SHP77 treated with DMSO at 0.1 percent for 48 hours (cell line): ENCODE measurements at regions not wholly inside any gene's neighbourhood (a gene's known extent, or its start where the extent isn't known, plus 50 kb on each side); places are given as distances from the start of the nearest gene placed in this dataset.
"Not testable (repeated sequence)": the region's sequence is repeated elsewhere in the genome, so short reads cannot be mapped to it uniquely, and the experiment has no call there.

Source experiments
- DNase-seq: peaks from one replicate; lab custom pipeline; 2025; lab: John Stamatoyannopoulos, UW

DNA sequence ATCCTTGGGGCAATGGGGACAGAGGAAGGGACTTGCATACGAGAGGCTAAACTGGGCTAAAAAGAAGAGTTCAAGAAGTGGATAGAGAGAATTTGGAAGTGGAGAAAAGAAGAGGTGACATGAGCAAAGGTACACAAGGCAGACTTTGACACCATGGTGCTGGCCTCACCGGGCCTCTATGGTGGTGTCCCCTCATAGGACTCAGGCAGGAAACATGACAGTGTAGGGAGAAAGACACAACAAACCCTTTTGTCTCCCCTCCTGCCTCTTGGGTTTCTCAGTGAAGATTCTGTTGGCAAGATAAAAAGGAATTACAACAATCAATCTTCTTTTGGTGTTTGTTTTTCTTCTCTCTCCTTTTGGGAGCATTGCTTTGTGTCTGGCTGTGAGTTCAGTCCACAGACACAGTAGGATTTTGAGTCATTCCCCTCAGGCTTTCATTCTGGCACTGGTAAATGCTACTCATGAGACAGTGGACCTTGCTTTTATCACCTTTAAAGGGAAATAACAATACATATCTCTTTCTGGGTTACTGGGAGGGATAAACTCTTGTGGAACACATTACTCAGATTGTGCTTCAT is 827.7 kb downstream of the TNS3 start:
- no peak for DNase-seq

DNA sequence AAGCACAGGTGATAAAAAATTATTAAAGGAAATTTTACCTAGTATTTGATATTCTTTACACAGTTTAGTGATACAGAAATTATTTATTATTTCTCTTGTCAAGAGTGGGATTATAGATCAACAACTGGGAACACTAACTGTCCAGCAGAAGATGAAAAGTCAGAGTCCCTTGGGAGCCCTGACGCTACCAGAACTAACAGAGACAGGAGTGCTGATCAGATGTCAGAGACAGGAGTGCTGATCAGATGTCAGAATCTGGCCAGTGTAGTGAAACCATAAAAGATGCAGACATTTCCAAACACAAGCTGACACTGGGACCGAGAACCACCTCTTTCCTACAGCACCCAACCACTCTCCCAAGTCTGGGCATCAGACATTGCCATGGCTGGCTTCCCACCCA is 828.2 kb downstream of the TNS3 start:
- DNase-seq = no peak

DNA sequence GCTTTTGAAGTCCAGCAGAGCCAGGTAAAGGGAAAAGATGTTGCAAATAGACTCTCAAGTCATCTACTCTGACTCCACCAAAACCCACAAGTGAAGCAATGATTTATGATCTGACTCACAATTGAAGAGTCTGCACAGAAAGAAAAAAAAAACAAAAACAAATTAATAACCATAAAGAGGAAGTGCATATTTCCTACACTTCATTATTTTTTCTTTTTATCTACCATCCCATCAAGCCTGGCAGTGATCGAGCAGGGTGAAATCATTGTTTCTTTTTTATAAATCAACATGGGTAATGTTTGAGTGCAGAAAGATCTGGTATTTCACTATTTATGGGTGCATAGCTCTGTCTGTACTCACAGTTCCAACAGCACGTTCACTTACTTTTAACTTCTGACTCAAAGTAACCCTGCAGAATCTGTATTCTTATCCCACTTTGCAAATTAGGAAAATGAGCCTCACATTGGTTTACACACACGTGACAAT is 829.0 kb downstream of the TNS3 start:
- DNase-seq = no peak

DNA sequence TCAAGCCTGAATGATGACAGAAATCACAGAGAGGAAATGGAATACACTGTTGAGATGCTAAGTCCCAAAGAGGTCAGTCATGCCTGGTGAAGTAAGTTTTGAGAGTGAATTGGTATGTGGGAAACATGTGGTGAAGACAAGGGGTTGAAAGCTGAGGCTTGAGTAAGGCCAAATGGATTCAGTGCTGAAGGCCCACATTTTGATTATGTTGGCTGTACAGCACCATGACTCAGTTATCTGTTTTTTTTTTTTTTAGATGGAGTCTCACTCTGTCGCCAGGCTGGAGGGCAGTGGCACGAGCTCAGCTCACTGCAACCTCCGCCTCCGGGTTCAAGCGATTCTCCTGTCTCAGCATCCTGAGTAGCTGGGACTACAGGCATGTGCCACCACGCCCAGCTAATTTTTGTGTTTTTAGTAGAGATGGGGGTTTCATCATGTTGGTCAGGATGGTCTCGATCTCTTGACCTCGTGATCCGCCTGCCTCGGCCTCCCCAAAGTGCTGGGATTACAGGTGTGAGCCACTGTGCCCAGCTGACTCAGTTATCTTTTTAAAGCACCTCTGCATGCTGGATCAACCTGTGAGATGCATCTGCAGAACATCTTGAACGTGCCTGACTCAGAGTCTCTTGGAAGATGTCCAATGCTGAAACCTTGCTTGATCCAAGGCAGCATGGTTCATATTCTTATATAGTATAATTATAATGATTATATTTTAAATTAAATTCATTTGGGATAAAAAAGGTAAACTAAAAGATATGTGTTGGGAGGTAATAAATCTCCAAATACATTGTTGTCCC is 829.8 kb downstream of the TNS3 start:
- not testable (repeated sequence) for DNase-seq

DNA sequence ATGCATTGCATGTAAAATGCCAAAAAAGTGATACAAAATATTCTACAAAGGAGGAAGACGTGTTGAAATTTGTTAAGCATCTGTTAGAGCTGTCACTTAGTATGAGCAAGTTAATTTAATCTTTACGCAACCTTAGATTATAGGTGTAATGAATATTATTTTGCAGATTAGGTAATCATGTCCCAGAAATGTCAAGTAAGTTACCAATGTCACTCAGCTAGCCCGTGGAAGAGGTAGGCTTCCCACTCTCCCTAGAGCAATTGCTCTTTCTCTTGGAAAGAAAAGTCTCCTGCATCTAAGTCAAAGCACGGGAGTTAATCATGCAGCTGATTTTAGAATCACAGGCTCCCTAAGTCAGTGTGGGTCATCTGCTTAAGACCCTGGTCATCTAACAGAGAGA is 830.4 kb upstream of the IGFBP3 start:
- DNase-seq = no peak

DNA sequence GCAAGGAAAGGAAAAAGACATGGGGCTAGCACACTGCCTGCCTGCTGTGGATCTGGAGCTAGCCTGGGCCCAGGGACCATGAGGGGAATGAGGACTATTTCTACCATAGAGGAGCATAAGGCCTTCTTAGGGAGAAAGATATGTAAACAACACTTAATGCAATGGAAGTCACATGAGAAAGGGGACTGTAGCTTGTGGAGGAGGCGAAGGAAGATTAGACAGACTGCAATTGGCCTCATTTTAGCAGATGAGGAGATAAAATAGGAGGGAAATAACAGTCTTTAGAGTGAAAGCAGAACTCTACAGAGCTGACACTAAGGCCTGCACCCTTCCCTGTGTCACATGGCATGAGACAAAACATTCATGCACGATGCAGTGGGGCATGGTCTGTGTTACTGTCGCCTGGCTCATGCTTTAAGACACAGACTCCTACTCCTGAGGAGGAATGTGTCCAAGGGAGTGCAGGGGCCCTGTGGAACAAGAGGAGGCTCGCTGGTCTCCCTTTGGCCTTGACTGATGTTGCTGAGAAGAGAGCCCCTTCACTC is 829.3 kb upstream of the IGFBP3 start:
- no peak for DNase-seq

DNA sequence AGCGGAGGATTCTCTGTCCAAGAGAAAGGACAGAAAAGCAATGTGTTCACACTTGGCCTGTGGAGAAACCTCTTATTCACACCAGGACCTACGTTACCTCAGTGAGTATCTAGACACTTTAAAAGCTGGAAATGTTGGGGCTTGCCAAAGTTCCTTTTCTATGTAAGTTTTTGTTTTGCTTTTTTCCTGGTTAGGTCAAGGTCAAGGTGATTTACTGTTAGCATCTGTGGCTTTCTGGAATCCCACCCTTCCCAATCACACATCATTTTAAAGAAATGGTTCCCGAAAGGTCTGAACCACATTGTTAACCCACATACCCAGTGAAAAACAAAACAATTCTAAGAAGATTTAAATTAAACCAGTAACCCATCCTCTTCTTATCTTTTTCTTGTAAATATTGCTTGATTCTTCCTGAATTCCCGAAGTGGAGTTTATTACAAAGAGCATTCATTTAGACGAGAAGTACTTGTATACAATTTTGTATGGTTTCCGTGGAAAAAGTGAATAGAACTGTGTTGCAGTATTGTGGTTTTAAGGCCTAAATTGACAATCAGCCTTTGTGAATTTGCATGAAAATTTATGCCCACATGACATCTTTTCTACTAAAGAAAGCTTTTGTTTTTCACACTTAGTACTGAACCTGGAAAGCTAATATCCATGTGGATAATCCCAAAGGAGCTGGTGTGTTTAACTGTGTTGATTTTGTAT is 827.0 kb upstream of the IGFBP3 start:
- DNase-seq = no peak

DNA sequence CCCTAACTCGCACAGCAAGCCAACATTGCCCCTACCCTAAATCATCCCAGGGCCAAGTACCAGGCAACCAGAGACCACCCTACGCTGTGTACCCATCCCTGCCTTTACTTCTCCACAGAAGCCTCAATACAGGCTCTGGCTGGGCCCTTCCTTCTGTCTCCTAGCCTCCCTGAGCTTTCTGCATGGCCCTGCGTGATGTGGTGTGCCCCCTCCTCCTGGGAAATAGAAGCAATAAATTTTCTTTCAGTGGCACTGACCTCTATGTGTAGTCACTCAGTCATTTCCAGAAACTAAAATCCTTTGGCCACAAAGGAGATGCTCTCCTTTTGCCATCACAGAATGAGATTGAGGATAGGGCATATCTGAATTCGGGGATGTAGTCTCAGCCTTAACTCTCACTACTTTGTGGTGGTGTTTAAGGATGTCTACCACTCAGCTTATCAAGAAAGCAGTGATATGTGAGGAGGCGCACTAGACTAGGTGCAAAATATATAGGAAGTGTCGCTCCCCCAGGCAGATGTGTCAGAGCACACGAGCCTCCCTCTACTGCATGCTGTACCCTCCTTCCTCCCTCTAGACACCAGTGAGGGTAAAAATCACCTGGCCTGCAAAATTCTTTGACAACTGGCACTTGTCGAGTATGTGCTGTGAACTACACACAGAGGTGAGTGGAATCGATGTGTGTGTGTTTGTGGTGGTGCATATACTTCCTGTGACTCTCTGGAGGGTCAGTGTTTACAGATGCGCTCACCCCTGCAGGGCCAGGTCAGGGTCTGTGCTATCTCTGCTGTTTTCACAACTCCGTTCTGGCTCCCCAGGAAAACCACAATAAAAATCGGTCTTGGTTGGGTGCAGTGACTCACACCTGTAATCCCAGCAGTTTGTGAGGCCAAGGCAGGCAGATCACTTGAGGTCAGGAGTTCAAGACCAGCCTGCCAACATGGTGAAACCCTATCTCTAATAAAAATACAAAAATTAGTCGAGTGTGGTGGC is 825.9 kb upstream of the IGFBP3 start:
- no peak for DNase-seq

DNA sequence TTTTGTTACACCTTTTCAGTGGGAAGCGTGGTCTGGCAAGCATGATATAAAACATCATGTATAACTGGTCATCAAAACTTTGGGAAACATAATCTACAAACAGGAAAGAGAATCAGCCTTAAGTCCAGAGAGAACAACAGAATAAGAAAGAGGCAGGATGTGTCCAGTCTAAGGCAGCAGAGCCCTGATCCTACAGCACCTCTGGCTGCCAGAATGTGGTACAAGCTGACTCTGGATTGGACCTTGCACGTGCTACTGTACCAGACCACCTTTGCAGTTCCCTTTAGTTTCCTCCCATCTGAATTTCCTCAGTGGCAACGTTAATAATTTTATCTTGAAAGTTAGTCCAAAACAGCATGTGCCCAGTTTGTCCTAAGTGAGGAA is 824.6 kb upstream of the IGFBP3 start:
- no peak for DNase-seq

DNA sequence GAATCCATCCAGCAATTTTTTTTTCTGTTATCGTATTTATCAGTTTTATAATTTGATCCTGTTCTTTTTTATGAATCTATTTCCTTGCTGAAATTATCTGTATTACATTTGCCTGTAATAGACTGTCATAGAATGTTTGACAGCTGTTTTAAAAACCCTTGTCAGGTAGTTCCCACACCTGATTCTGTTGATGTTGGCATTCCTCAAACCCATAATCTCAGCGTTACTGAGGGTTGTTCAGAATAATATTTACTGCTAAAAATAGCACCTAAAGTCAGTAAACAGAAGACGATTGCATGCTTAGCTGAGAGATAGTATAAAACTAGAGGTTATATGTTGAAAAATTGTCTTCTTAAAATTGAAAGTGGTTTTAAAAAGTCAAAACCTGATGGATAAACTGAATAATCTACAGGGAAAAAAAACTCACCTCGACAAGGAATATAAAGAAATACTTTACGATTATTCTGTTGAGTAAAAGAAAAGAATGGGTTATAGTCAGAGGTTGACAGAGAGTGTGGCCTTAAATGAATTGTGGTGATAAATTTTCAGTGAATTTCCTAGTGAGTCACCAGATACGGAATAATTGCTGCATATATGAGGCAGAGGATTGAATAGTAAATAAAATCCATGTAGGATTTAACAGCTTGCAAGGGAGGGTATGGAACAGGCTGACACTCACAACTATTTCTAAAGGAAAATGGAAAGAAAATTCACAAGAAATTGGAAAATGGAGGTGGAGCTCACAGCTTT is 824.1 kb upstream of the IGFBP3 start:
- DNase-seq = no peak

DNA sequence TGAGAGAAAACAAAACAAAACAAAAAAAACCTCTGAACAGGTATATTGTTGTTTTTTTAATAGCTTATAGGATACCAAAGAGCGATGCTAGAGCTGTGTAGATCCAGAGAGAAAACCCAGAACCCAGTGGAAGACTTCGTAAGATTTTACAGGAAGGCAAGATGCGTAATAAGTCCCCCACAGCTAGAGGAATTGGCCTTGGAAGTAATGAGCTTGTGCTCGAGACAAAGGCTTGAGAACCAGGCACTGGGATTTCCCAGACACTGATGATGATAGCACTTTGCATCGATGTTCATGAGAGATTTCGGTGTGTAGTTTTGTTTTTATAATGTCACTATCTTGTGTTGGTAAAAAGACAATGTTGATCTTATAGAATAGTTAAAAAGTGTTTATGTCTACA is 821.5 kb upstream of the IGFBP3 start:
- DNase-seq = no peak

DNA sequence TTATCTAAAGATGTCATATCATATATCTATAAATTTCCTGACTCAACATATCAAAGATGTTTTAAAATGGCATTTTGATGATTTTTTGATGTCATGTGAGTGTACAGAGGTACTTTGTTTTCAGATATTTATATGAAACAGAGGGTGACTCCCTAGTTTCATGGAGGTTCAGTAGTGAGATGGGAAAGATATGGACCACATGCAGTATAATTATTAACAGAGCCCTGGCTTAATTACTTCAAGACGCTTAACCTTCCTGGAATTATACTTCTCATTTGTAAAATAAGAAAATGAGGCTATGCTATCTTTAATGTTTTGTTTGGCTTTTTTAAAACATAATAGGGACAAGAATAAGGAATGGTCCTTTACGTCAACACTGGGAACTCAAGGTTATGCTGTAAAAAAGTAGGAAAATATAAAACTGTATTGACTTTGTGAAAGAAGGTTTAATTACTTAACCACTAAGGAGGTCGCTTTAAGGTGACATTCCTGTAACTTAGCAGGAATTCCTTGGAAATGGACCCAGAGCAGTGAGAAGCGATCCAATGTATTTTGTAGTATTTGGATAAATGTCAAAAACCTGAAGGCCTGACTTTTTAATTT is 821.0 kb upstream of the IGFBP3 start:
- DNase-seq = no peak

DNA sequence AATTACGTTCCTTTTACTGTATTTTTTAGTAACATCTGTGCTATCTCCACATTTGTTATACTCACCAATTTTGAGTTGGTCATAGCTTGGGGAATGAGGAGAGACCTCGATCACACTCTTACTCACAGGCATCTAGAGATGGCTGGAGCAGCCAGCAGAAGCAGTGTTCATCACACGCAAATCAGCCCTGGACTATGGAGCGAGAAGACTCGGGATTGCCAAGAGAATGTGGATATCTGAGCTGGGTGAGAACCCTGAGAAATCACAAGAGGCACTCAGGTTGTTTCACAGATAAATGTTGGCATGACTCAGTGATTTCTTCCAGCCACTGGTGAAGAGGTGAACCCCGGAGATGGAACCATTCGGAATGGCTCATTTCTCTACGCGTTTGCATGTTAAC is 820.1 kb upstream of the IGFBP3 start:
- no peak for DNase-seq

DNA sequence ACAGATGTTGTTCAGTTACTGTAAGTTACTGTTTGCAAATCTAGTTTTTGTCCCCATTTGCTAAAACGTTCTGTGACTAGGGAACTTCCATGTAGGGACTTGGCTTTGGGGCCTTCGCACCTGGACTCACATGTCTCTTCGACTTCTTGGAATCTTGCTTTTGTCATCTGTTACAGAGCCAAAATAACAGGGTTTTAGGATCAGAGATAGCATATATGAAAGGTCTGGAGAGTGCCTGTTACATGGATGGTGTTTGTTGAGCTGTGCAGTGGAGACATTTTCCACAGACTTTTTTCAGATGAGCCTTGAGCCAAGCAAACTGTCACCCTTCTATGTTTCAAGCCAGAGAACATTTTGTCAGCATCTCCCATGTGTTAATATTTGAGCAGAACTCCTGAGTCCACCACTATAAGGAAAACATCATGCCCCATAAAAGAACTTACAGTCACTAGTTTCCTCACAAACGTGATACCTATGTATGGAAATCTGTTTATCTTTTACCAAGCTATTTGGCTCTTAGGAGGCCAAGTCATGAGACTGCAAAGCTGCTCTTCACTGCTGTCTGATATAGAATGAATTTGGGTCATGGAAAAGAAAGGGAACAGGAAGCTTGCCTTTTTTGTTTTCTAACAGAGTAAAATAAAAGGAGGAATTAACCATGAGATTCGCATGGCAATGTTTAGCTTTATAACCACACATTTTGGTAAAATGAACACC is 818.6 kb upstream of the IGFBP3 start:
- no peak for DNase-seq

DNA sequence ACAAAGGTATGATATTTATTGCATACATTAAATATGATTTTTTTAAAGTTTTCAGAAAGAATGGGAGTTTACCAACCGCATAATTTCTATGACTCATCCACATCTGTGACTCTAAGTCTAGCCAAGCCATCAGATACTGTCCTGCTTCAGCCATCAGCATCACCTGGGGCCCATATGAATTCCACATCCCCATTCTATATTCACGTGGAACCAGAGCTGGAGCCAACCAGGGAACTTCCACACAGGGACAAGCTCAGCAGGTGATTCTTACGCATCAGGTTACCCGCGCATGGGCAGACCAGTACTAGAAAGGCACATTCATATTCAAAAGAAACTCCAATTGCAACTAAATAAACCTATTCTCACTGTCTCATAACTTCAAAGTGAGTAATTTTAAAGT is 817.7 kb upstream of the IGFBP3 start:
- DNase-seq = no peak

DNA sequence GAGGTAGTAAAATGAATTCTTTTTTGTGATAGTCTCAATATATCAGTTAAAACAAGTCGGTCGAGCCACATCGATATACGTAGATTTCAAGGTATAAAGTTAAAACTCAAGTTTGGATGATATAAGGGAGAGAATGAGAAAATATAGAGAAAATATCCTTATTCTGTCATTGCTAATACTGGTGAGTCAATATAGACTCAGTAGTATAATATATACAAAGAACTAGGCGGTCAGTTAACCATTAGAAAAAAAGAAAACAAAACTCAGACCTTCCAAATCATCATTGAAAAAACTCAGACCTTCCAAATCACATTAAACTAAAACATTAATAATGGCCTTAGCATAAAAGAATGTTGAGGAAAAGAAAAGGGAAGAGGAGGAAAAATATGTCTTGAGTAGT is 817.1 kb upstream of the IGFBP3 start:
- DNase-seq = no peak

DNA sequence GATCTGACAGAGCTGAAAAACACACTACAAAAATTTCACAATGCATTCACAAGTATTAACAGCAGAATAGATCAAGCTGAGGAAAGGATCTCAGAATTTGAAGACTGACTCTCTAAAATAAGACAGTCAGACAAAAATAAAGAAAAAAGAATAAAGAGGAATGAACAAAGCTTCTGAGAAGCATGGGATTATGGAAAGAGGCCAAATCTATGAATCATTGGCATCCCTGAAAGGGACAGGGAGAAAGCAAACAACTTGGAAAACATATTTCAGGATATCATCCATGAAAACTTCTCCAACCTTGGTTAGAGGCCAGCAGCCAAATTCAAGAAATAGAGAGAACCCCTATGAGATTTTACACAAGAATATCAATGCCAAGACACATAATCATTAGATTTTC is 804.8 kb upstream of the IGFBP3 start:
- no peak for DNase-seq

DNA sequence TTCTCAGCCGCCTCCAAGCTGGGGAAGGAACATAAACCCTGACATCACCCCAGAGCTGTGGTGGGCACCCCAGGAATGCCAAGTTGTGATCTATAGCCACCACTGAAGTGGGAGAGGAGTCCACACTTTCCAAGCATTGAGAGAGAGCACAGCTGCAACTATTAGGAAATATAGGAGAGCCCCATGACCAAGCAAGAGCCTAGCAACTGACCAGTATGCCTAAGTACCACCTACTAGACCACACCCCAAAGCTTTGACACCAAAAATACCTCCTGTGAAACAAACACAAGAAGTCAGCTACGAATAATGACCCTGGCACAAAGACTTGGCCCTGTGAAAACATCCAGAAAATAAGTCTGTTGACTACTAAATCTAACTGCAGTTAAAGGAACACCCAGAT is 804.1 kb upstream of the IGFBP3 start:
- no peak for DNase-seq

DNA sequence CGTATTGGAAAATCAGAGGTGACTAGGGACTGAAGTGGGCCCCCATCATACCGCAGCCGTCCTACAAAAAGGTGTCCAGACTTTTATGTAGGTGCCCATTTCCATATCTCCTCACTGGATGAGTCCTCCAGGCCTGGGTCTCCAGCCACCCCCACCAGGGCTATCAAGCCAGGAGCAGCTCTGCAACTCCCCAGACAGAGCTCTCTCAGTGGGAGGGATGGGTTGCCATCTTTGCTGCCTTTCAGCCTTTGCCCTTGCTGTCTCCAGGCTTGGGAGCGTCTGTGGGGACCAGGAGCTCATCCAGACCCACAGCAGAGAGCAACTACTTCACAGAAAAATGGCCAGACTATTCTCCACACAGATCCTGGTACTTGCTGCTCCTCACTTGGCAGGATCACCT is 802.7 kb upstream of the IGFBP3 start:
- no peak for DNase-seq

DNA sequence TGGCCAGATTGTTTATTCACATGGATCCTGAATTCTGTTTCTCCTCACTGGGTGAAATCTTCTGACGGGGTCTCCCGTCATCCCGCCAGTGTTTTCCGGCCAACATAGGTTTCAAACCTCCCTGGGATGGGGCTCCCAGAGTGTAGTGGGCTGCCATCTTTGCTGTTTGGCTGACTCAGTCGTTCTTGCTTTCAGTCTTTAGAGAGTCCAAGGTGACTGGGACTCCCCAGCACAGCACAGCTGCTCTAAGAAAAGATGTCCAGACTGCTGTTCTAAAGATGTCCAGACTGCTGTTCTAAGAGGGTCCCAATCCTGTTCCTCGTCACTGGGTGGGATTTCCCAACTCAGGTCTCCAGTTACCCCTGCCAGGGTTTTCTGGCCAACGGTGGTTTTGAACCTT is 801.9 kb upstream of the IGFBP3 start:
- DNase-seq = no peak
